K562 (cell line): ENCODE measurements at regions not wholly inside any gene's neighbourhood (a gene's known extent, or its start where the extent isn't known, plus 50 kb on each side); places are given as distances from the start of the nearest gene placed in this dataset.
A peak's percentile ranks its signal among the peaks of the same experiment; 100 is the strongest.

ENCODE experiments used
- ATAC-seq: fragments of 200-7000 bp; cut with Tn5 transposase; 3 replicates; pipeline ENCODE4 v1.9.1; 2020; ENCODE audit warnings: moderate library complexity
- BruUV-seq: library from RNA; stranded (reverse); fragments of 400-500 nt; replicated peaks from 2 replicates; lab custom pipeline; 2021; lab: Mats Ljungman, UMichigan
- CTCF ChIA-PET: fragments of 300-600 bp; formaldehyde crosslinking; extraction: SDS; loops from one replicate; lab custom pipeline; 2021; ENCODE audit warnings: low intra/inter-chr PET ratio; lab: Yijun Ruan, JAX
- POLR2A ChIA-PET: fragments of 300-600, 350-650 bp; sonication (Branson Sonifier 250); formaldehyde crosslinking; extraction: SDS; loops from one replicate; lab custom pipeline; 2021; ENCODE audit warnings: antibody characterized with exemption, inconsistent platforms; lab: Yijun Ruan, JAX
- DNase-seq, 4 experiments: peaks; one replicate each; pipeline versions ENCODE4 v3.0.0 to v3.0.0-alpha.2; 2011 to 2018; ENCODE audit warnings: low spot score in 3 of 4, mixed read lengths in 3 of 4; ENCODE audit errors: extremely low read depth in 1 of 4
- FAIRE-seq: peaks from 2 replicates; lab custom pipeline; 2011; peaks lifted over from hg19 to GRCh38; lab: Jason Lieb, UNC
- H2AFZ ChIP-seq: 2 replicates; pipeline ENCODE4 v1.6.0; 2011; ENCODE audit warnings: low read depth, low read length, control low read depth, inconsistent platforms
- H3K27ac ChIP-seq: fragments of 200-600 bp; 3 replicates; pipeline ENCODE4 v1.8.0; 2011; ENCODE audit warnings: low read depth, mild to moderate bottlenecking, control low read depth, inconsistent platforms, low read length, moderate library complexity, mixed read lengths; ENCODE audit errors: extremely low read depth
- H3K27me3 ChIP-seq, 2 experiments: fragments of 300-600 bp in 1 of 2; 2 replicates in 1 of 2; 3 replicates in 1 of 2; pipeline versions ENCODE4 v1.6.0 to v1.8.0; 2011; ENCODE audit warnings: inconsistent platforms in 2 of 2, low read length in 2 of 2, mild to moderate bottlenecking in 1 of 2, mixed read lengths in 1 of 2, moderate library complexity in 1 of 2; ENCODE audit not compliant: control insufficient read depth in 2 of 2, insufficient read depth in 2 of 2
- H3K36me3 ChIP-seq: fragments of 300-600 bp; 3 replicates; pipeline ENCODE4 v1.8.0; 2011; ENCODE audit warnings: mild to moderate bottlenecking, low read length, inconsistent platforms; ENCODE audit not compliant: control insufficient read depth, insufficient read depth
- H3K4me1 ChIP-seq, 2 experiments: fragments of 200-600 bp in 1 of 2; replicated peaks in 1 of 2; 2 replicates in 1 of 2; 3 replicates in 1 of 2; pipeline versions ENCODE4 v1.5.1 to v1.8.0; 2011; ENCODE audit warnings: inconsistent platforms in 2 of 2, low read length in 2 of 2, mild to moderate bottlenecking in 1 of 2, mixed read lengths in 1 of 2, moderate library complexity in 1 of 2; ENCODE audit not compliant: control insufficient read depth in 2 of 2, insufficient read depth in 2 of 2
- H3K4me2 ChIP-seq: 2 replicates; pipeline ENCODE4 v1.6.1; 2011; ENCODE audit warnings: low read length, control low read depth, inconsistent platforms, mixed read lengths; ENCODE audit not compliant: insufficient read depth
- H3K4me3 ChIP-seq: fragments of 200-600 bp; sonication (generic), shearing (Covaris generic); 2 replicates; pipeline ENCODE4 v1.5.1; 2016; ENCODE audit warnings: control low read depth, inconsistent platforms
- H3K79me2 ChIP-seq: fragments of 200-600 bp; 3 replicates; pipeline ENCODE4 v1.8.0; 2011; ENCODE audit warnings: low read length, inconsistent platforms; ENCODE audit not compliant: control insufficient read depth, insufficient read depth
- H3K9ac ChIP-seq, 2 experiments: 2 replicates each; pipeline versions ENCODE4 v1.6.0 to v1.6.1; 2011; ENCODE audit warnings: low read depth in 2 of 2, low read length in 2 of 2, control low read depth in 1 of 2, inconsistent platforms in 1 of 2, mild to moderate bottlenecking in 1 of 2, mixed read lengths in 1 of 2; ENCODE audit not compliant: insufficient read depth in 1 of 2
- H3K9me1 ChIP-seq: one replicate; pipeline ENCODE4 v1.6.0; 2011; ENCODE audit warnings: inconsistent platforms, mild to moderate bottlenecking, low read length, moderate library complexity; ENCODE audit not compliant: control insufficient read depth, insufficient read depth
- H3K9me3 ChIP-seq: replicated peaks from 2 replicates; pipeline ENCODE4 v1.5.1; 2011; ENCODE audit warnings: low read depth, low read length, inconsistent platforms; ENCODE audit not compliant: control insufficient read depth, insufficient read depth
- H4K20me1 ChIP-seq: replicated peaks from 2 replicates; pipeline ENCODE4 v1.6.1; 2011; ENCODE audit warnings: low read length, inconsistent platforms, mixed read lengths; ENCODE audit not compliant: control insufficient read depth, insufficient read depth
- ASH1L ChIP-seq: fragments of 450-650 bp; IDR thresholded peaks from 2 replicates; pipeline ENCODE4 v1.6.1; 2018; ENCODE audit warnings: borderline replicate concordance, mild to moderate bottlenecking, low read depth; ENCODE audit not compliant: partially characterized antibody
- NFRKB ChIP-seq: fragments of 450-650 bp; IDR thresholded peaks from 2 replicates; pipeline ENCODE4 v1.6.1; 2016; ENCODE audit warnings: low read depth
- ZFP36 ChIP-seq: fragments of 150-350 bp; IDR thresholded peaks from 2 replicates; pipeline ENCODE4 v1.6.1; 2018; ENCODE audit warnings: low read length, low read depth; ENCODE audit not compliant: partially characterized antibody
- WGBS: fragments of 100-300 bp; shearing (Covaris generic); methylation state at CpG from one replicate; pipeline ENCODE4 v1.1.6; 2016; ENCODE audit warnings: low coverage, mixed read lengths; ENCODE audit not compliant: insufficient coverage; ENCODE audit errors: missing lambda C conversion rate; 5-methylcytosine and 5-hydroxymethylcytosine counted together
- in situ Hi-C: fragments of 300-500 bp; cut with MboI; formaldehyde crosslinking; loops from 4 replicates; pipeline ENCODE4 v1.15.0; 2018; ENCODE audit warnings: inconsistent platforms, mixed read lengths
- intact Hi-C: fragments of 100-400 bp; cut with micrococcal nuclease; formaldehyde crosslinking; loops from 2 replicates; pipeline ENCODE4 v1.14.2; 2022

DNA sequence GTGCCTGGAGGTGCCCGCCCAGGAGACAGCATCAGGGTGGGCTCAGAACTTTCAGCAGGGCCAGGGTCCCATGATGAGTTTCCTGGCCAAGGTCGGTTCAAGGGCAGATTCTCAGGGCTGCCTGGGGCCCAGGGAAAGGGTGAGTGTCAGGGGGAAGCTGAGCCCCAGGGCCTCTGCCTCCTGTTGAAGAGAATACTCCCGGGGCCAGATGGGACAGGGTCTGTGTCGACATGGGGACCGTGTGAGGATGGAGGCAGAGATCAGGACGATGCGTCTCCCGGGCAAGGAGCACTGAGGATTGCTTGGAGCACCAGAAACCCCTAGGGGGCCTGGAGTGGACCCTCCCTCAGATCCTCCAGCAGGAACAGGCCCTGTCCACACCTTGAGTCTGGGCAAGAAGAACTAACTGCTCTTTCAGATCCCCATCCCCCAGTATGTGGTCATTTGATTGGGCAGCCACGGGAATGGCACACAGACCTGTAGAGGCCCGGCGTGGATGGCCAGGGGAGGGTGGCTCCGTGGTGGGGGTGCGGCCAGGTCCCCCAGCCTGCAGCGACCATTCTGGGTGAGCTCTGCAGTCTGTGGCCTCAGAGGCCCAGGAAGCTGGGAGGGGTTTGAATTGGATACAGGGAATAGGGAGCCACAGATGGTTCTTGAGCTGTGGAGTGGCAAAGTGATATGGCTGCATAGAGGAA lies 1078.7 kb downstream of the BRD1 start:
- H3K4me2 ChIP-seq, result no peak overlapping the region
- no peak for ATAC-seq
- no peak for FAIRE-seq
- ChIA-PET CTCF (interaction anchor here (0.6 kb wide), 1 partner anchor 327 kb away, joined by 6 read pairs; no protein-coding TSS in a partner anchor), POLR2A (interaction anchor here (0.6 kb wide), 1 partner anchor 568 kb away, joined by 5 read pairs; no protein-coding TSS in a partner anchor)
- peaks cover 2 to 43% of the 10 kb centered on the region in 2 experiments; a peak in 3 of 5 replicates for H3K27me3 ChIP-seq
- no peaks in the 10 kb centered on the region for H3K9me1 ChIP-seq
- no peak for TF ChIP-seq NFRKB
- peak; percentile 29 for TF ChIP-seq ZFP36
- WGBS, result 0% methylated on average over 8 of the region's 14 CpGs
- H3K27ac ChIP-seq, result no peak overlapping the region
- 0 out of 2 replicates have a peak, but pooled peaks cover 5% of the 10 kb centered on the region for H4K20me1 ChIP-seq
- intact Hi-C loops (no loop called here), in situ Hi-C loops (no loop called here)
- no TSS peak for BruUV-seq
- no peaks in the 10 kb centered on the region for H3K79me2 ChIP-seq
- no peaks in the 10 kb centered on the region for H3K9me3 ChIP-seq
- no peak overlapping the region for H3K9ac ChIP-seq
- H3K4me3 ChIP-seq, result no peak overlapping the region
- no peak for DNase-seq
- no peaks in the 10 kb centered on the region for H3K4me1 ChIP-seq
- H3K36me3 ChIP-seq, result no peaks in the 10 kb centered on the region
- H2AFZ ChIP-seq, result no peak overlapping the region

DNA sequence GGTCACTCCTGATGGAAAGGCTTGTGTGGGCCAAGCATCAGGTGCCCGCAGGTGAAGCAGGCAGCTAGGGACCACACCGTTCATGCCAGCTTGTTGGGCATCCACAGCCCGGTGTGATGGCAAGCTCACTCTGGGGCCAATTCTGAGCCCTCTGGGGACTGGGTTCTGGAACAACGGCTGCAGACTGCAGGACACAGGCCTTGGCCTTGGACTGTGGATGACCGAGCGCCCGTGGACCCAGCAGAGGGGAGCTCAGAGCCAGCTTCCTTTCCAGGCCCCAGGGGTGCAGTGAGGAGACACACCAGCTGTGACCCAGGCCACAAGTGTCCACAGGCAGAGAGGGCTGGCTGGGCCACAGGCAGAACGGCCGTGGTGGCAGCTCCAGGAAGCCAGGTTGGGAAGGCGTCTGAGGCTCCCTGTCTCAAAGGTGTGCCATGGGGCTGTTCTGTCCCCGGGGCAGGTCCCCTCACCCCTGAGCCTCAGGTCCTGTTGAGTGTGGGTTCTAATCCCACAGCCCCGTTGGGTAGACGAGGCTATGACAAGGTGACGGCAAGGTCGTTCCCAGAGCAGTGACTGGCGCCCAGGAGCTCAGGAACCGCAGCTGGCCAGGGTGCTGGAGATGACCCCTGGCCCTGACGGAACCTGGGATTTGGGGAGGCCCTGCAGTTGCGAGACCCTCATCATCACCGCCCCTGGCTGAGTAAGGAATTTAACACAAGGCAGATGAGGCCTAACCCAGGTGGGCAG lies 1079.4 kb downstream of the BRD1 start:
- no TSS peak for BruUV-seq
- Histone ChIP-seq H3K36me3 (no peaks in the 10 kb centered on the region), H3K27ac (no peak overlapping the region), H3K4me1 (no peaks in the 10 kb centered on the region), H3K4me2 (no peak overlapping the region), H3K4me3 (no peak overlapping the region), H3K79me2 (no peaks in the 10 kb centered on the region), H4K20me1 (0 out of 2 replicates have a peak, but pooled peaks cover 5% of the 10 kb centered on the region), H2AFZ (no peak overlapping the region), H3K9me1 (no peaks in the 10 kb centered on the region), H3K27me3 (peaks cover 3 to 50% of the 10 kb centered on the region in 2 experiments; a peak in 3 of 5 replicates), H3K9me3 (no peaks in the 10 kb centered on the region), H3K9ac (no peak overlapping the region)
- intact Hi-C loops, result no loop called here
- in situ Hi-C loops, result no loop called here
- DNase-seq (no peak), FAIRE-seq (no peak), ATAC-seq (no peak)
- POLR2A ChIA-PET, result interaction anchor here (0.6 kb wide), 2 partner anchors 512 to 569 kb away, joined by 3 to 5 read pairs; no protein-coding TSS in a partner anchor
- CTCF ChIA-PET, result interaction anchor here (0.6 kb wide), 1 partner anchor 326 kb away, joined by 6 read pairs; no protein-coding TSS in a partner anchor
- WGBS, result 0% methylated on average over 9 of the region's 20 CpGs
- TF ChIP-seq ASH1L, result no peak
